CD4-positive, alpha-beta T cell treated with Interleukin-2 at 100 ng/mL for 4 hours (primary cell): ENCODE measurements at regions not wholly inside any gene's neighbourhood (a gene's known extent, or its start where the extent isn't known, plus 50 kb on each side); places are given as distances from the start of the nearest gene placed in this dataset.
"Not testable (repeated sequence)": the region's sequence is repeated elsewhere in the genome, so short reads cannot be mapped to it uniquely, and the experiment has no call there.

ENCODE experiments used
- DNase-seq: peaks from one replicate; pipeline ENCODE4 v3.0.0-alpha.2; 2020; ENCODE audit warnings: low spot score

DNA sequence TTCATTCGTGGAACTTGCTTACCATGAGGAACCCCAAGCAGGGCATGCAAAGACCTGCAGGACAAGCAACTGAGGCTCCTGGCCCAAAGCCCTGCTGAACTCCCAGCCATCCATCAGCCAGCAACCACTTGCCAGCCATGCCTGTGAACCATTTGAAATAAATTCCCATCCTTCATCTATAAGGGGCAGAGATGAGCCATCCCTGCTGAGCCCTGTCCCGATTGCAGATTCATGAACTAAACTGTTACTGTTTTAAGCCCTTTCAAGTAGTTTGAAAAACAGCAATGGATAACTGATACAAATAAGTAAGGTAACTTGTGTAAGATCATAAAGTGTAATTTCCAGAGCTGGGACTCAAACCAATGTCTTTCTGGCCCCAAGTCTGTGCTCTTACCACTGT is 114.4 kb upstream of the WSCD1 start:
- no peak for DNase-seq

DNA sequence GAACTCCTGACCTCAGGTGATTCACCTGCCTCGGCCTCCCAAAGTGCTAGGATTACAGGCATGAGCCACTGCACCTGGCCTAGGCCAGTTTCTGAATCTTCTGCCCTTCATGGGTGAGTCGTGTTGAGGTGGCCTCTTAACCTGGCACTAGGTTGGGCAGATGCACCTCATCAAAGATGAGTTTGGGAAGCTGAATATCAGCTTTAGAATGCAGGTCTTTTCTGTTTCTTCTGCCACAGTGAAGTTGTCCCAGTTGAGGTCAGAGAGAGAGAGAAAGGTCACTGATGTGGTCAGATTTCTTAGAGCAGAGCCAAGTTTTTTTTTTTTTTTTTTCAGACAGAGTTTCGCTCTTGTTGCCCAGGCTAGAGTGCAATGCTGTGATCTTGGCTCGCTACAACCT is 111.3 kb upstream of the WSCD1 start:
- no peak for DNase-seq

GRCh38 chr17:5962371-5962770 is 107.8 kb upstream of the WSCD1 start:
- no peak for DNase-seq

- no peak for DNase-seq
These were observed 98.2 kb upstream of the WSCD1 start for GRCh38 chr17:5971969-5972368.

DNA sequence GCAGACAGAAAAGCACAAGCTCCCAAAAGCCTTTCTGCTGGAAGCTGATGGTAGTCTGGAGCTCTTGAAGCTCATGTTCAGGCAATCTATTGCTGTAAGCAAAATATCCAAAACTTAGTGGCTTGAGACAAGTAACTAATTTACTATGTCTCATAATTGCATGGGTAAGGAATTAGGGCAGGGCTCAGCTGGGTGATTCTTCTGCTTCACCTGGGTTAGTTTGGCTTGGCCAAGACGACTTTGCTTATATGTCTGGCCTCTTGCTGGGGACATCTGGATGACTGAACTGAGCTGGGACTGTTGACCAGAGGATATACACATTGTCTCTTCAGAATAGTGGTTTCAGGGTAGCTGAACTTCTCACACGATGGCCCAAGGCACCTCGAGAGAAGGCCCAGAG is 96.8 kb upstream of the WSCD1 start:
- no peak for DNase-seq

- no peak for DNase-seq
These were observed 94.5 kb upstream of the WSCD1 start for GRCh38 chr17:5975661-5976060.

- no peak for DNase-seq
These were observed 93.9 kb upstream of the WSCD1 start for GRCh38 chr17:5976251-5976650.

DNA sequence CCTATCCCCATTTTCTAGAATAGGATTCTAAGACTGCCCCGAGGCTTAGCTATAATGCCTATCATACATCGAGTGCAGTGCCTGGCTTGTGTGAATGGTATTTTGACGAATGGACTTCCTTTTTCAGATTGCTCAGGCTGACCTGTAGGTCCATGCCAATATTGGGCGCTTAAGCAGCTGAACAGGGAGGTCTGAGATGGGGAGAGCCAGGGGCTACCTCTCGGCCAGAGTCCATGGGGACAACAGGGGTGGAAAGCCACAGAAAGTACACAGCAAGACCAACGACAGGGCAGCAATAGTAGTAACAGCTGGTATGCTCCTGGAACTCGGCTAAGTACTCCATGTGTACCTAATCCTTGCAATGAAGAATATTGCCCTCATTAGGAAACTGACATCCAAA is 91.7 kb upstream of the WSCD1 start:
- DNase-seq, result no peak

DNA sequence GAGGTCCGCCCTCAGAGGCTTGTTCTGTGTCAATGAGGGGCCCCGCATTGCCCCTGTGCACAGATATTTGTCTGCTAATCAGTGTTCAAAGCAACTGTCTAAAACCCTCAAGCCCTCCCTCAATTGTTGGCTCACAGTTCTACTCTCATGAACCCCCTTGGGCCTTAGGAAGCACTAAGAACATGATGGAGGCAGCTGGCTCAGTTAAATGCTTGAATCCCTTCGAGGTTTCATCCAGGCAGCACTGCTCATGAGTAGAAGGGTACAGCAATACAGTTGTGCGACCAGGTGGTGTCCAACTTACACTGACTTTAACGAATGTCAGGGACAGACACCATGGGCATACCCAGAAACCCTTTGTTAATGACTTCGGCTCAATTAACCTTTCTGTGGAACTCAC is 89.2 kb upstream of the WSCD1 start:
- no peak for DNase-seq

DNA sequence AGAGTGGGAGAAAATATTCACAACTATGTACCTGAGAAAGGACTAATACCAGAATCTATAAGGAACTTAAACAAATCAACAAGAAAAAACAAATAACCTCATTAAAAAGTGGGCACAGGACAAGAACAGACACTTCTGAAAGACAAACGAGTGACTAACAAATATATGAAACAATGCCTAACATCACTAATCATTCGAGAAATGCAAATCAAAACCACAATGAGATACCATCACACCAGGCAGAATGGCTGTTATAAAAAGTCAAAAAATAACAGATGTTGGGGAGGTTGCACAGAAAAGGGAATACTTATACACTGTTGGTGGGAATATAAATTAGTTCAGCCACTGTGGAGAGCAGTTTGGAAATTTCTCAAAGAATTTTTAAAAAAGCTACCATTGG is 83.5 kb upstream of the WSCD1 start:
- DNase-seq, result no peak

DNA sequence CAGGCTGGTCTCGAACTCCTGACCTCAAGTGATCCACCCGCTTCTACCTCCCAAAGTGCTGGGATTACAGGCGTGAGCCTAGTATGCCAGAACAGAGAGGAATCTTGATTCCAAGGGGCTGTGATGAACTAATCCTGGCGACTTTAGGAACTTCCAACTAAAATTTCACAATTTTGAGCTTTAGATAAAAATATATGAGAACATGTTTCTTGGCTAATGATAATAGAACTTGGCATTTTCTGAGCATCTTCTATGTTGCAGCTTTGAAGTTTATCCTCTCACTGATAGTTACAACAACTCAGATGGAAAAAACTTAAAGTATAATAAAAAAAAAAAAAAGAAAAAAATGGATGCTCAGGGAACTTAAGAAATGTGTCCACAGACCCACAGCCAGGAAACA is 69.8 kb upstream of the WSCD1 start:
- DNase-seq, result no peak

DNA sequence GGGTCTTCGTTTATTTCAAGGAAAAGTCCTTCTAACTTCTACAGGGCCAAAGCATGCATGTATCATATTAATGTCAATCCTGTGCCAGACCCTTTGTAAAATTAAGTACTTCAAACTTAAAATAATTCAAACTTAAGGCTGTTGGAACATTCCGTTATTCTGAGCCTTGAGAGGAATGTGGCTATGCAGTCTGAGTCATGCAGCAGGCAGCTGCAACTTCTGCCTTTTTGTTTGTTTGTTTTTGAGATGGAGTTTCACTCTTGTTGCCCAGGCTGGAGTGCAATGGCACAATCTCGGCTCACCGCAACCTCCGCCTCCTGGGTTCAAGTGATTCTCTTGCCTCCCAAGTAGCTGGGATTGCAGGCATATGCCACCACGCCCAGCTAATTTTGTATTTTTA is 67.0 kb upstream of the WSCD1 start:
- not testable (repeated sequence) for DNase-seq

DNA sequence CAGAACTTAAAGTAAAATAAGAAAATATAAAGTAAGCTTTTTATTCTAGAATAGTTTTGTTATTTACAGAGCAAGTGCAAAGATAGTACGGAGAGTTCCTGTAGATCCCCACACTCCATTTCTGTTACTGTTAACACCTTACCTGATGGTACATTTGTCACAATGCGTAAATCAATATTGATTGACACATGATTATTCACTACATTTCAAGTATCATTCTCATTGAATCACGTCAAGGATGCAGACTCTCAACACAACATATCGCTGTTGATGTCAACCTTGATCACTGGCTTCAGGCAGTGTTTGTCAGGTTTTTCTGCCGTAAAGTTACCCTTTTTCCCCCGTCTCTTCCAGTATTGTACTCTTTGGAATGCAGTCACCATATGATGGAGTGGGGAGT is 64.2 kb upstream of the WSCD1 start:
- DNase-seq, result no peak

- no peak for DNase-seq
These were observed 59.0 kb upstream of the WSCD1 start for GRCh38 chr17:6011206-6011605.

DNA sequence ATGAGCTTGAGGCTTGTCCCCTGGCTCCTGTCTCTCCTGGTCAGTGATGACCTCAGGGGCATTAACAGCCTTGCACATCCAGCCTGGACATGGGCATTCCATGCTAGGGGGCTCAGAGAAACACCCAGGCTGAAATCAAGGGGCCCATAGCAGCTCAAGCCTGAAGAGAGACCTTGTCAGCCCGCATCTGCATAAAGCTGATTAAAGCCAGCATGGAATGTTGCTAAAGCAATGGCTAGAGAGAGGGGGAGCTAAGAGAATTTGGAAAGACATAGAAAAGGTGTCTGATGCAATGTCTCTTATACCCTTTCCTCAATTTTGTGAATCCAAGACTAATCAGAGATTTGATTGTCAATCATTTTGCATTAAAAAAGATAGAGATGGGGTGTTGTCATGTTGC is 51.4 kb upstream of the WSCD1 start:
- no peak for DNase-seq

GRCh38 chr17:6019959-6020358 is 50.2 kb upstream of the WSCD1 start:
- DNase-seq, result no peak

- no peak for DNase-seq
These were observed 49.7 kb upstream of the WSCD1 start for GRCh38 chr17:6020376-6021010.
